ENCODE measurements at regions not wholly inside any gene's neighbourhood (a gene's known extent, or its start where the extent isn't known, plus 50 kb on each side); places are given as distances from the start of the nearest gene placed in this dataset.
"Not testable (repeated sequence)": the region's sequence is repeated elsewhere in the genome, so short reads cannot be mapped to it uniquely, and the experiment has no call there.

GRCh38 chr13:74278901-74279300 is 144.7 kb upstream of the KLF12 start:
- DNase-seq (ENCODE audit: extremely low read depth in 1 of 2, low read depth in 1 of 2) = no peak

GRCh38 chr13:74274916-74275315 is 140.7 kb upstream of the KLF12 start:
- no peak for DNase-seq (ENCODE audit: extremely low read depth in 1 of 2, low read depth in 1 of 2)

- DNase-seq (ENCODE audit: extremely low read depth in 1 of 2, low read depth in 1 of 2) = no peak
Observed at GRCh38 chr13:74273581-74273980, 139.4 kb upstream of the KLF12 start.

- no peak for DNase-seq (ENCODE audit: extremely low read depth in 1 of 2, low read depth in 1 of 2)
Observed at GRCh38 chr13:74272826-74273225, 138.6 kb upstream of the KLF12 start.

- DNase-seq (ENCODE audit: extremely low read depth in 1 of 2, low read depth in 1 of 2) = no peak
Observed at GRCh38 chr13:74270018-74270417, 135.8 kb upstream of the KLF12 start.

- no peak for DNase-seq (ENCODE audit: extremely low read depth in 1 of 2, low read depth in 1 of 2)
Observed at GRCh38 chr13:74266861-74267260, 132.7 kb upstream of the KLF12 start.

GRCh38 chr13:74266309-74266708 is 132.1 kb upstream of the KLF12 start:
- no peak for DNase-seq (ENCODE audit: extremely low read depth in 1 of 2, low read depth in 1 of 2)

- no peak for DNase-seq (ENCODE audit: extremely low read depth in 1 of 2, low read depth in 1 of 2)
Observed at GRCh38 chr13:74264333-74264732, 130.1 kb upstream of the KLF12 start.

- DNase-seq (ENCODE audit: extremely low read depth in 1 of 2, low read depth in 1 of 2) = not testable (repeated sequence)
Observed at GRCh38 chr13:74260420-74260819, 126.2 kb upstream of the KLF12 start.

- no peak for DNase-seq (ENCODE audit: extremely low read depth in 1 of 2, low read depth in 1 of 2)
Observed at GRCh38 chr13:74259641-74260040, 125.4 kb upstream of the KLF12 start.

- no peak for DNase-seq (ENCODE audit: extremely low read depth in 1 of 2, low read depth in 1 of 2)
Observed at GRCh38 chr13:74258961-74259360, 124.8 kb upstream of the KLF12 start.

GRCh38 chr13:74256969-74257368 is 122.8 kb upstream of the KLF12 start:
- no peak for DNase-seq (ENCODE audit: extremely low read depth in 1 of 2, low read depth in 1 of 2)

- no peak for DNase-seq (ENCODE audit: extremely low read depth in 1 of 2, low read depth in 1 of 2)
Observed at GRCh38 chr13:74253161-74253560, 119.0 kb upstream of the KLF12 start.

GRCh38 chr13:74251778-74252519 is 117.7 kb upstream of the KLF12 start:
- DNase-seq (ENCODE audit: extremely low read depth in 1 of 2, low read depth in 1 of 2) = no peak

- DNase-seq (ENCODE audit: extremely low read depth in 1 of 2, low read depth in 1 of 2) = no peak
Observed at GRCh38 chr13:74250738-74251190, 116.6 kb upstream of the KLF12 start.

- DNase-seq (ENCODE audit: extremely low read depth in 1 of 2, low read depth in 1 of 2) = no peak
Observed at GRCh38 chr13:74248477-74248876, 114.3 kb upstream of the KLF12 start.

- no peak for DNase-seq (ENCODE audit: extremely low read depth in 1 of 2, low read depth in 1 of 2)
Observed at GRCh38 chr13:74246487-74246886, 112.3 kb upstream of the KLF12 start.

GRCh38 chr13:74243637-74244526 is 109.7 kb upstream of the KLF12 start:
- DNase-seq (ENCODE audit: extremely low read depth in 1 of 2, low read depth in 1 of 2) = no peak

- DNase-seq (ENCODE audit: extremely low read depth in 1 of 2, low read depth in 1 of 2) = not testable (repeated sequence)
Observed at GRCh38 chr13:74241343-74241742, 107.1 kb upstream of the KLF12 start.

GRCh38 chr13:74230984-74231501 is 96.8 kb upstream of the KLF12 start:
- no peak for DNase-seq (ENCODE audit: extremely low read depth in 1 of 2, low read depth in 1 of 2)

- no peak for DNase-seq (ENCODE audit: extremely low read depth in 1 of 2, low read depth in 1 of 2)
Observed at GRCh38 chr13:74229242-74229641, 95.0 kb upstream of the KLF12 start.

All from activated CD8-positive, alpha-beta memory T cell treated with anti-CD3 and anti-CD28 coated beads for 1 hour (primary cell).